H4 (cell line): ENCODE measurements at regions not wholly inside any gene's neighbourhood (a gene's known extent, or its start where the extent isn't known, plus 50 kb on each side); places are given as distances from the start of the nearest gene placed in this dataset.

Source experiments
- DNase-seq: peaks from one replicate; pipeline ENCODE4 v3.0.0-alpha.2; 2015; ENCODE audit warnings: low spot score

- no peak for DNase-seq
Measured at GRCh38 chr1:81699234-81699633, 101.5 kb upstream of the ADGRL2 start.

DNA sequence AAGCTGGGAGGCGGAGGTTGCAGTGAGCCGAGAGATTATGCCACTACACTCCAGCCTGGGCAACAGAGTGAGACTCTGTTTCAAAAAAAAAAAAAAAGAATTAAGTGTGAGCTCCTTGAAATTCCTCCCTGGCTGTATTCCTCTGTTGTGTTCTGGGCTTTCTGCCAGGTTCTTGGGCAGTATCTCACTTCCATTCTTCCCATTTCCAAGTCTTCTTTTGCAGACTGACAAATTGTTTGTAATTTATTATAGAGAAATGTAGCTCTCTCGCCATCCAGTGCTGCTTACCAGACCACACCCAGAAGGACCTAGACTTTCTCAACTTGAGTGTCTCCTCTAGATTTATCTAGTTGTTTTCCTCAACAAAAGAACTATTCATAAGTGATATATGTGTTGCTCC, 105.0 kb upstream of the ADGRL2 start:
- peak; percentile 29 for DNase-seq

GRCh38 chr1:81693316-81693715, 107.4 kb upstream of the ADGRL2 start:
- DNase-seq, result no peak

DNA sequence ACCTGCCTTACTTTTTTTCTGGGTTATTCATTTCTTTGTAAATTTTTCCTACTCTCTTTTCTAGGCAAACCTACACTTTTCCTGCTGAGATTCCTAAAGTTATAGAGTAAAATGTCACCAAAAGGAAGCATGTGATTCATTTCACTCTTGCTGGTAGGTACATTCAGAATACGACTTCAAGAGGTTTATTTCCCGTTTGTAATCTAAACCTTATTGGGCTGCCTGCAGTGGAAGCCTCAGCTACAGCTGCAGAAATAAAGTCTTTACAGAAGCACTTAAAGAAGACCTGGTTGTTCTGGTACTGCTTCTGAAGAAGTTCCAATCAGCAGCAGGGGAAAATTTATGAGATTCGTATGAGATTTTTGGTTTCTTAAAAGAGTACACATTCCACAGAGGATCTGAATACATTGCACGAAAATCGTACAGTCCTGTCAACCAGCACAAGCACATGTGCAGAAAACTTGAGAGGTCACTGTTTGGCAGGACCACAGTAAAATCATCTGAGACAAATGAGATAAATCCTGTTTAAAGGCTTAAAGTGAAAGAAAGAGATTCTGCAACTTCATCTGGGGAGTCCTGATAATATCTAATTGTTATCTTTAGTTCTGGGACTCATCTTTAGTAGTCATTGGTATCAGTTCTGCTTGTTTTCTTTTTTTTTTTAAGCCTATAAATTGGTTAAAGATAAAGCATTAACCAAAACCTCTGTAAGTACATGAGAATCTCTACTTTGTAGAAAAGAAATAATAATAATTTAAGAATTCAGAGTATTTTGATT, 109.9 kb upstream of the ADGRL2 start:
- DNase-seq, result no peak

GRCh38 chr1:81689531-81689941, 111.2 kb upstream of the ADGRL2 start:
- no peak for DNase-seq

- DNase-seq, result no peak
Measured at GRCh38 chr1:81682490-81682889, 118.2 kb upstream of the ADGRL2 start.

DNA sequence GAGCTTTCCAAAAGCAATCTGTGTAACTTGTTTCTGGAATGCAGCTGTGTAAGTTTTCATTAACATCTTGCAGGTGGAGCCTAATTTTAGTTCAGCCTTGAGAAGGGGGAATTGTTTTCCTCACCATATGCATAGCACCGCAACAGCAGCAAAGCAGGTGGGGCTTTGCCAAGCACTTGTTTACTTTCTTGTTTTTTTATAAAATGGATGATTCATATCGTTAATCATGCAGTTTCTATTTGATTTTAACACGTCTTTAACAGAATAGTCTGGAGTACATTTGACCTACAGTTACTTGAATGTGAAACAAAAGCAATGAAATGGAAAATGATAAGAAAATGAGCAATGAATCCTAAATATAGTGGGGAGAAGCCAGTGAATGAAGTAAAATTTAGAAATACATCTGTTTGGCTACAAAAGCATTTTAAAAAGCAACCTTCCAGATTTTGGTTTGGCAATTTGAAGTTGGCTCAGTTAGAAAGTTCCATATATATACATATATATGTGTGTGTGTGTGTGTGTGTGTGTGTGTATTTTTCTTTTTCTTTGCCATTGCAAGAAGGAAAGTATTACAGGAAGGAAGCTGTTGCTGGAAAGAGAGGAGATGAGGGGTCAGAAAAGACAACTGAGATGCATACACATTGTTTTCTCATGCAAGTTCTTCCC, 119.0 kb upstream of the ADGRL2 start:
- no peak for DNase-seq

DNA sequence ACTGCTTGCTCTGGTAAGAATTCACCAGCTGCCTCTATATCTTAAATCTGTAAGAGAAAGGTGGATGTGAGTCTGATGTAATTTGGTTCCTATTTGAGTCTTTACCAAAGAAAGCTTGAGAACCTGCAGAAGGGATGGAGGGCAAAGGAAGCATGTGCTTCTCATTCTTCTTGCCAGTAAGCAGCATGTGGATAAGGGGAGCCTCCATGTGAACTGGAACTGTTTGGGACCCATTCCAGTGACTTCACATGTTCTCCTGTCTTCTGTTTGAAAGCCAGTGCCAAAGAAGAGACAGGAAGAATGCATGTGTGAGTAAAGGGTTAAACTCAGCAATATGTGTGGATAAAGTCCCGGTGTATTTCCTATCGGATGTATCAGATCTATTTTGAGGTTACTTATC, 119.6 kb upstream of the ADGRL2 start:
- DNase-seq, result no peak

DNA sequence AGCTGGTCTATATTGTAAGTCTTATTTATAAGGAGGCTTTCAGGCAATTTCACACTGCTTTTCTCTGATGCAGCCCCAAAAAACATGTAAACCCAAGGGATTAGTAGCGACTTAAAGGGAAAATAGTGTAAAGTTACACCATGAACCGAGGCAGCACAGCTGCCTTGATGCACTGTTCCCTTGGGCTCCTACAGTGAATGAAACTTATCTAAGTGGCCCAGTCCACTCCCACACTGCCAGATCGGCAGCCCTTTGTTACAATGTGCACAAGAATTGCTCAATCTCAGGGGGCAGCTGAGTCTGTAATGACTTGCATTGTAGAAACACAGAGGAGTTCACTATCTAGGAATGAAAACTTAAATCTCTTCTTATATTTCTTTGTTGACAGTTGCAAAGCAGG, 120.8 kb upstream of the ADGRL2 start:
- no peak for DNase-seq

DNA sequence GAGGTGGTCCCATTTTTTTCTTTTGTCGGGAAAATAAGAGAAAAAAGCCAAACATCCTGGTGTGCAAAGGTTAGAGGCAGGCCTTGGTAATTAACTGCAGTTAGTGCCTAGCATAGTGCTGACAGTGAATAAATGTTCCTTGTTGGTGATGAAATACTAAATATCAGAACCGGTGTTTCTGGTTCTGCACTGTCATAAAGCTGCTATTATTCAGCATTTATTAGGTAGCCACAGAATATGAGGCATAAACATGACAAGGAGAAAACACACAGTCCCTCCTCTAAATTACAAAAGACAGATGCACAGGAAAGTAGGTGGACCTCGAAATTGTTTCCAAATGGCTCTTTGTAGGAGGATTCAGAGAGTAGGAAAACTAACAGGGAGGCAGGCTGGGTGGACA, 122.0 kb upstream of the ADGRL2 start:
- DNase-seq, result no peak

DNA sequence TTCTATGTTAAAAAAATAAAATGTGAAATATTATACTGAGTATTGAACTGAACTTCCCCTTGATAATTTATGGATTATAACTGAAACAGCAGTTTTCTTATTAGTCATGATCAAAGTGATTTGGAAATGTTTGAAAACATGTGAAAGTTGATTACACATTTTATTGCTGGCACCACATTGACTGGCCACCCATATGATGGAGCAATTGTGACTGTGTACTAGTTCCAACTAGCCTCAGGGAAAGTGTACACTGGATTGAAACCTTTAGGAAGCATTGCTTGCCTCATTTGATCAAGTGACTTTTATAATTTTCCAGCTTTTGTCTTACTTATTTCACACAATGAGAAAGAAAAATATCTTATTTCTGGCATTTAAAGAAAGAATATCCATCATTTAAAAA, 128.0 kb upstream of the ADGRL2 start:
- DNase-seq, result no peak

- DNase-seq, result no peak
Measured at GRCh38 chr1:81671038-81671437, 129.7 kb upstream of the ADGRL2 start.

- peak; percentile 71 for DNase-seq
Measured at GRCh38 chr1:81670286-81670685, 130.4 kb upstream of the ADGRL2 start.

GRCh38 chr1:81666586-81666985, 134.1 kb upstream of the ADGRL2 start:
- no peak for DNase-seq

- DNase-seq, result no peak
Measured at GRCh38 chr1:81664341-81664740, 136.4 kb upstream of the ADGRL2 start.

DNA sequence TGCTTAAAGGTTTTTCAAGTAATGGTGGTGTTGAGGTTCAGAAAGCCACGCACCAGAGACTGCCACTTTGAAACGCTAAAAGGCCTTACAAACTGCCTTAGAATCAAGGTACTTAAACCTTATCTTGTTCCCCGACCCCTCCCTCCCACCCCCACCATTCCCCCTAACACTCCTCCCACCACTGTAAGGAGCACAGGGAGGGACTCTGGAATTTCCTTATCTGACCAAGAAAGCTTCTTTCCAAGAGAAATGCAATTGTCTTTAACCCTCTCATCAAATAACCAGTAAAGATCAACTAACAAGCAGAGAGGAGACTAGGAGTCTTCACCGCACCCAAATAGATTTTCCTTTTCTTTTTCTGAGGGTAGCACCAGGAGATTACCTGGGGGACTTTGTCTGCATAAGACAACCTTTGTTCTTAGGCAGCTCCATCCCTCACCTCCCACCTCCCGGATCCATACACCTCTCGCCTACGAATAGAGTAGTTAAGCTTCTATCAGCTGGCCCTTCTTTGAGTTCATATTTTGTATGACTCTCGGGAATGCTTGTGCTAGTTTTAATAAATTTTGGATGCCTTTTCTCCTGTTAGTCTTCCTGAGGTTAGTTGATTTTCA, 137.7 kb upstream of the ADGRL2 start:
- DNase-seq, result no peak

- no peak for DNase-seq
Measured at GRCh38 chr1:81660286-81660685, 140.4 kb upstream of the ADGRL2 start.

GRCh38 chr1:81654657-81655056, 146.1 kb upstream of the ADGRL2 start:
- DNase-seq, result no peak

DNA sequence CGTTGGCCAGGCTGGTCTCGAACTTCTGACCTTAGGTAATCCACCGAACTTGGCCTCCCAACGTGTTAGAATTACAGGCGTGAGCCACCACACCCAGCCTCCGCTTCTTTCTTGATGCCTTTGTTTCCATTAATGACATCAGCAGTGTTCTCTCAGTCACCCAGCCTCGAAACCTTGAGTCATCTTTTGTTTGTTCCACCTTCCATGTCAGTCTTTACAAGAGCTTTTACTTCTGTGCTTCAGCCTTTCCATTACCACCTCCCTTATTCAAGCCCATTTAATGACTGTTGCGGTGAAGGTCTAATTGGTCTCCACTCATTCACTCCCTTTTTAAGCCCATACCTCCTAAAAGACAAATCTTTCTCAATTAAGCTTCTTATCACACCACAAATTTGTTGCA, 146.6 kb upstream of the ADGRL2 start:
- DNase-seq, result no peak

DNA sequence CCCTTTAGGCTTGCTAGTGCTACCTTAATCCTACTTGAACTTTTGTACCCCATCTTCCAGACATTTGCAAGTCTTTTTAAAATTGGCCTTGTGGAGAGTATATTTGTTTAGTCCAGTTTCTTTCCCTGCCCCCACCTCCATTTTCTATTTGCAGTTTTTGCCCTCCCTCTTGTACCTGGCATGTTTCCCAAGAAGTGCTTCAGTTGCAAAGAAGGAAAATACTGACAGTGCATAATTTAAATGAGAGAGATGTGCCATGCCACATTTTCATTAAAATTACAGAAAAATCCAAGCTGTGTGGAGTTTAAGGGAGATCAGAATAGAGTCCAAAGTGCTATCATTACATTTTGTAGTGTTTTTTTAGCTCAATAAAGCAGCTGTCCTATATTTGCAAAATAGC, 150.0 kb upstream of the ADGRL2 start:
- DNase-seq, result no peak

GRCh38 chr1:81635816-81636215, 164.9 kb upstream of the ADGRL2 start:
- DNase-seq, result no peak

DNA sequence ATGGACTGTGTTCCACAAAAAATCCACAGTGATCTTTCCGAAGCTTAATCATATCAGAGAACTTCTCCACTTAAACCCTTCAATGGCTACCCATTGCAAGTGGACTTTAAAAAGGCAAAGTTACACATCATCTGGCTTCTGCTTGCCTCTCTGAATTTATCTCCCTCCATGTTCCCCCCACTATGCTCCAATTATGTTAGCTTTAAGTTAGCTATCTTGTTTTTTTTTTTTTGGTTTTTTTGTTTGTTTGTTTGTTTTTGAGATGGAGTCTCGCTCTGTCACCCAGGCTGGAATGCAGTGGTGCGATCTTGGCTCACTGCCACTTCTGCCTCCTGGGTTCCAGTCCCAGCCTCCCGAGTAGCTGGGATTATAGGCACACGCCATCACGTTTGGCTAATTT, 166.4 kb upstream of the ADGRL2 start:
- no peak for DNase-seq

DNA sequence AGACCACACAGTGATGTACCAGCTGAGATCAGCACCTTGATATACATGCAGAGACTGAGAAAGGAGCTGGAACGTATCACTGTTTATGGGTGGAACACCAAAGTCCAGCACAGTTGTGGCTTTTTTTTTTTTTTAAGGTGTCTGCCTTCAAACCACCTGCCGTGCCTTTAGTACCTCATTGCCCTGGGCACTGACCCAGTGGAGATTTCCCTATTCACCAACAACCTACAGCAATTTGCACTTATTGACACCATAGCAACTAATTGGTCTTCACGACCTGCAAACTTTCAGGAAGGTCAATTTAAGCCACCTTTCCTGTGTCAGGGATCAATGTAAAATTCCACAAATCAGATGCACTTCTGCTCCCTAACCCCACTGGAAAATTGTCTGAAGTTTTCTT, 181.6 kb upstream of the ADGRL2 start:
- DNase-seq, result no peak
